GM18519 (cell line): ENCODE measurements at regions not wholly inside any gene's neighbourhood (a gene's known extent, or its start where the extent isn't known, plus 50 kb on each side); places are given as distances from the start of the nearest gene placed in this dataset.

Experiments
- ATAC-seq: cut with Tn5 transposase; IDR thresholded peaks from one replicate; pipeline ENCODE4 v1.9.1; 2021; ENCODE audit warnings: mild to moderate bottlenecking, moderate library complexity; ENCODE audit not compliant: unreplicated experiment, low FRiP score

GRCh38 chr5:96052374-96052773 is 90.7 kb upstream of the ELL2 start:
- ATAC-seq: no peak

- ATAC-seq: no peak
These were observed 89.8 kb upstream of the ELL2 start for GRCh38 chr5:96051401-96051830.

- ATAC-seq: no peak
These were observed 88.7 kb upstream of the ELL2 start for GRCh38 chr5:96050273-96050880.

- no peak for ATAC-seq
These were observed 88.0 kb upstream of the ELL2 start for GRCh38 chr5:96049398-96050272.

- no peak for ATAC-seq
These were observed 87.1 kb upstream of the ELL2 start for GRCh38 chr5:96048763-96049162.

GRCh38 chr5:96045888-96046287 is 84.2 kb upstream of the ELL2 start:
- ATAC-seq: no peak

GRCh38 chr5:96043446-96043845 is 81.8 kb upstream of the ELL2 start:
- no peak for ATAC-seq

- no peak for ATAC-seq
These were observed 75.5 kb upstream of the ELL2 start for GRCh38 chr5:96037128-96037527.

- no peak for ATAC-seq
These were observed 74.7 kb upstream of the ELL2 start for GRCh38 chr5:96036301-96036700.

GRCh38 chr5:96035796-96036195 is 74.1 kb upstream of the ELL2 start:
- no peak for ATAC-seq

GRCh38 chr5:96033116-96033515 is 71.5 kb upstream of the ELL2 start:
- no peak for ATAC-seq

- ATAC-seq: no peak
These were observed 70.2 kb upstream of the ELL2 start for GRCh38 chr5:96031811-96032261.

GRCh38 chr5:96031180-96031579 is 69.5 kb upstream of the ELL2 start:
- no peak for ATAC-seq

- no peak for ATAC-seq
These were observed 64.9 kb upstream of the ELL2 start for GRCh38 chr5:96026406-96027041.

GRCh38 chr5:96024683-96025475 is 63.2 kb upstream of the ELL2 start:
- ATAC-seq: no peak

GRCh38 chr5:96023518-96023917 is 61.9 kb upstream of the ELL2 start:
- ATAC-seq: no peak

GRCh38 chr5:96022971-96023370 is 61.3 kb upstream of the ELL2 start:
- ATAC-seq: no peak

- no peak for ATAC-seq
These were observed 56.3 kb upstream of the ELL2 start for GRCh38 chr5:96017951-96018350.

- ATAC-seq: no peak
These were observed 54.6 kb upstream of the ELL2 start for GRCh38 chr5:96016216-96016615.

- ATAC-seq: no peak
These were observed 54.1 kb upstream of the ELL2 start for GRCh38 chr5:96015709-96016108.

- no peak for ATAC-seq
These were observed 52.7 kb upstream of the ELL2 start for GRCh38 chr5:96014395-96014794.
